ENCODE measurements at regions not wholly inside any gene's neighbourhood (a gene's known extent, or its start where the extent isn't known, plus 50 kb on each side); places are given as distances from the start of the nearest gene placed in this dataset.

GRCh38 chr2:150160058-150160457 is 327.4 kb downstream of the RND3 start:
- TF ChIP-seq CTCF (IDR thresholded peaks at IDR 0.05; ENCODE audit: low read depth, low read length) (no peak), EZH2phosphoT487 (IDR thresholded peaks at IDR 0.05; ENCODE audit: low read depth) (no peak)
- no peak overlapping the region for H3K9ac ChIP-seq (ENCODE audit: low read length)

GRCh38 chr2:150159300-150159699 is 328.2 kb downstream of the RND3 start:
- Histone ChIP-seq H3K79me2 (ENCODE audit: low read length) (no peaks in the 10 kb centered on the region), H4K20me1 (ENCODE audit: insufficient read depth, low read length) (no peaks in the 10 kb centered on the region), H3K27ac (ENCODE audit: low read length) (no peak overlapping the region), H3K4me2 (ENCODE audit: low read length) (no peak overlapping the region), H3K9ac (ENCODE audit: low read length) (no peak overlapping the region), H2AFZ (ENCODE audit: low read depth, low read length) (no peak overlapping the region), H3K9me3 (ENCODE audit: insufficient read depth, low read length) (no peaks in the 10 kb centered on the region), H3K36me3 (replicated peaks; ENCODE audit: low read depth, low read length) (no peaks in the 10 kb centered on the region), H3K4me3 (ENCODE audit: low read length) (no peak overlapping the region), H3K4me1 (ENCODE audit: low read length) (no peaks in the 10 kb centered on the region), H3K27me3 (ENCODE audit: low read depth, low read length) (peaks cover 40% of the 10 kb centered on the region)
- TF ChIP-seq EZH2phosphoT487 (IDR thresholded peaks at IDR 0.05; ENCODE audit: low read depth) (no peak), CTCF (IDR thresholded peaks at IDR 0.05; ENCODE audit: low read depth, low read length) (no peak)

More at GRCh38 chr2:150160058-150160457, 327.4 kb downstream of the RND3 start:
- Histone ChIP-seq H4K20me1 (ENCODE audit: insufficient read depth, low read length) (no peaks in the 10 kb centered on the region), H3K9me3 (ENCODE audit: insufficient read depth, low read length) (no peaks in the 10 kb centered on the region), H3K79me2 (ENCODE audit: low read length) (no peaks in the 10 kb centered on the region), H3K36me3 (replicated peaks; ENCODE audit: low read depth, low read length) (no peaks in the 10 kb centered on the region), H3K4me2 (ENCODE audit: low read length) (no peak overlapping the region), H3K4me3 (ENCODE audit: low read length) (no peak overlapping the region), H2AFZ (ENCODE audit: low read depth, low read length) (no peak overlapping the region), H3K27me3 (ENCODE audit: low read depth, low read length) (peaks cover 46% of the 10 kb centered on the region), H3K4me1 (ENCODE audit: low read length) (no peaks in the 10 kb centered on the region), H3K27ac (ENCODE audit: low read length) (no peak overlapping the region)

GRCh38 chr2:150156876-150157275 is 330.6 kb downstream of the RND3 start:
- Histone ChIP-seq H3K79me2 (ENCODE audit: low read length) (no peaks in the 10 kb centered on the region), H3K4me1 (ENCODE audit: low read length) (no peaks in the 10 kb centered on the region), H3K9me3 (ENCODE audit: insufficient read depth, low read length) (no peaks in the 10 kb centered on the region), H2AFZ (ENCODE audit: low read depth, low read length) (no peak overlapping the region), H3K9ac (ENCODE audit: low read length) (no peak overlapping the region), H3K4me2 (ENCODE audit: low read length) (no peak overlapping the region), H3K27me3 (ENCODE audit: low read depth, low read length) (peaks cover 23% of the 10 kb centered on the region), H3K36me3 (replicated peaks; ENCODE audit: low read depth, low read length) (no peaks in the 10 kb centered on the region), H3K27ac (ENCODE audit: low read length) (no peak overlapping the region), H3K4me3 (ENCODE audit: low read length) (no peak overlapping the region), H4K20me1 (ENCODE audit: insufficient read depth, low read length) (no peaks in the 10 kb centered on the region)
- TF ChIP-seq CTCF (IDR thresholded peaks at IDR 0.05; ENCODE audit: low read depth, low read length) (no peak), EZH2phosphoT487 (IDR thresholded peaks at IDR 0.05; ENCODE audit: low read depth) (no peak)

DNA sequence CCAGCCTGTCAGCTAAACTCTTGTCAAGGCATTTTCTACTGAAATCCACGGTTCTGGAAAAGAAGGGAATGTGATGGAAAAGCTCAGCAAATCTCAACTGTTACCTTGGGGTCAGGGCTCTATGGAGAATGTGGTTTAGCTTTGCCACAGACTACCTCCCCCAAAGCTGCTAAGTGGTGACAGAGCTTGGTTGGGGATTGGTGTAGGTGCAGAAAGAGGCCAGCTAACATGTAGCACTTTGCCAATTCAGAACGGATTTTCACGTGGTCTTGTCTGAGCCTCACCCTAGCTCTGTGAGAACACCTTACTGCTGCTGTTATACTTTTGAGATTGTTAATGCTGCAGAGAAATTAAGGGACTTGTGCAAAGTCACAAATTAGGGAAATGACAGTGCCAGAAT is 331.1 kb downstream of the RND3 start:
- Histone ChIP-seq H3K9me3 (ENCODE audit: insufficient read depth, low read length) (no peaks in the 10 kb centered on the region), H3K27me3 (ENCODE audit: low read depth, low read length) (peaks cover 23% of the 10 kb centered on the region), H3K4me3 (ENCODE audit: low read length) (no peak overlapping the region), H3K27ac (ENCODE audit: low read length) (no peak overlapping the region), H3K79me2 (ENCODE audit: low read length) (no peaks in the 10 kb centered on the region), H3K36me3 (replicated peaks; ENCODE audit: low read depth, low read length) (no peaks in the 10 kb centered on the region), H3K4me2 (ENCODE audit: low read length) (no peak overlapping the region), H3K4me1 (ENCODE audit: low read length) (no peaks in the 10 kb centered on the region), H2AFZ (ENCODE audit: low read depth, low read length) (no peak overlapping the region), H4K20me1 (ENCODE audit: insufficient read depth, low read length) (no peaks in the 10 kb centered on the region), H3K9ac (ENCODE audit: low read length) (no peak overlapping the region)
- TF ChIP-seq CTCF (IDR thresholded peaks at IDR 0.05; ENCODE audit: low read depth, low read length): no peak
- no peak for TF ChIP-seq EZH2phosphoT487 (IDR thresholded peaks at IDR 0.05; ENCODE audit: low read depth)
